Choroid plexus epithelial cell (primary cell): ENCODE measurements at regions not wholly inside any gene's neighbourhood (a gene's known extent, or its start where the extent isn't known, plus 50 kb on each side); places are given as distances from the start of the nearest gene placed in this dataset.
"Not testable (repeated sequence)": the region's sequence is repeated elsewhere in the genome, so short reads cannot be mapped to it uniquely, and the experiment has no call there.

ENCODE experiments used
- DNase-seq: peaks from one replicate; pipeline ENCODE4 v3.0.0-alpha.2; 2010; ENCODE audit warnings: low read depth
- H3K4me3 ChIP-seq: 2 replicates; pipeline ENCODE4 v1.5.1; 2011; ENCODE audit warnings: low read depth, mild to moderate bottlenecking, control low read depth, low read length, moderate library complexity
- CTCF ChIP-seq: conservative IDR thresholded peaks from 2 replicates; pipeline ENCODE4 v1.5.1; 2011; ENCODE audit warnings: low read depth, mild to moderate bottlenecking, control low read depth, inconsistent platforms, low read length, moderate library complexity

GRCh38 chr12:104906695-104907094 is 51.4 kb downstream of the SLC41A2 start:
- DNase-seq = no peak
- no peak for TF ChIP-seq CTCF

GRCh38 chr12:104905446-104905845 is 52.6 kb downstream of the SLC41A2 start:
- not testable (repeated sequence) for H3K4me3 ChIP-seq, DNase-seq

More at GRCh38 chr12:104906695-104907094, 51.4 kb downstream of the SLC41A2 start:
- H3K4me3 ChIP-seq = no peak overlapping the region

GRCh38 chr12:104903648-104904423 is 54.3 kb downstream of the SLC41A2 start:
- no peak overlapping the region for H3K4me3 ChIP-seq
- DNase-seq = peak; percentile 51
- TF ChIP-seq CTCF = no peak

- no peak for DNase-seq
- no peak for TF ChIP-seq CTCF
- no peak overlapping the region for H3K4me3 ChIP-seq
These were observed 56.0 kb downstream of the SLC41A2 start for GRCh38 chr12:104902125-104902524.

GRCh38 chr12:104896710-104897109 is 61.4 kb downstream of the SLC41A2 start:
- no peak for TF ChIP-seq CTCF
- DNase-seq = no peak
- no peak overlapping the region for H3K4me3 ChIP-seq

GRCh38 chr12:104896146-104896545 is 61.9 kb downstream of the SLC41A2 start:
- no peak for DNase-seq
- no peak for TF ChIP-seq CTCF
- no peak overlapping the region for H3K4me3 ChIP-seq

GRCh38 chr12:104895415-104895814 is 62.7 kb downstream of the SLC41A2 start:
- DNase-seq = no peak
- no peak overlapping the region for H3K4me3 ChIP-seq
- no peak for TF ChIP-seq CTCF
